MV-4-11 (cell line): ENCODE measurements at regions not wholly inside any gene's neighbourhood (a gene's known extent, or its start where the extent isn't known, plus 50 kb on each side); places are given as distances from the start of the nearest gene placed in this dataset.
A peak's percentile ranks its signal among the peaks of the same experiment; 100 is the strongest.

Source experiments
- DNase-seq: peaks from one replicate; lab custom pipeline; 2025; lab: John Stamatoyannopoulos, UW

- no peak for DNase-seq
These were observed 300.8 kb upstream of the STXBP5 start for GRCh38 chr6:146903451-146903850.

- DNase-seq: no peak
These were observed 299.6 kb upstream of the STXBP5 start for GRCh38 chr6:146904596-146904995.

- no peak for DNase-seq
These were observed 299.0 kb upstream of the STXBP5 start for GRCh38 chr6:146905181-146905704.

GRCh38 chr6:146908786-146909185 is 295.4 kb upstream of the STXBP5 start:
- no peak for DNase-seq

- no peak for DNase-seq
These were observed 294.8 kb upstream of the STXBP5 start for GRCh38 chr6:146909376-146909775.

- DNase-seq: no peak
These were observed 294.3 kb upstream of the STXBP5 start for GRCh38 chr6:146909886-146910285.

GRCh38 chr6:146910611-146911010 is 293.6 kb upstream of the STXBP5 start:
- no peak for DNase-seq

GRCh38 chr6:146911635-146912215 is 292.5 kb upstream of the STXBP5 start:
- no peak for DNase-seq

- no peak for DNase-seq
These were observed 291.2 kb upstream of the STXBP5 start for GRCh38 chr6:146912730-146913685.

- peak; percentile 54 for DNase-seq
These were observed 290.3 kb upstream of the STXBP5 start for GRCh38 chr6:146913842-146914488.

GRCh38 chr6:146914489-146915483 is 289.4 kb upstream of the STXBP5 start:
- DNase-seq: peak; percentile 86

GRCh38 chr6:146915671-146916127 is 288.5 kb upstream of the STXBP5 start:
- DNase-seq: peak; percentile 35

- DNase-seq: no peak
These were observed 287.7 kb upstream of the STXBP5 start for GRCh38 chr6:146916435-146917025.

- DNase-seq: no peak
These were observed 287.0 kb upstream of the STXBP5 start for GRCh38 chr6:146917182-146917581.

- DNase-seq: no peak
These were observed 286.2 kb upstream of the STXBP5 start for GRCh38 chr6:146917979-146918378.

- no peak for DNase-seq
These were observed 285.2 kb upstream of the STXBP5 start for GRCh38 chr6:146919017-146919416.

GRCh38 chr6:146923205-146923833 is 280.9 kb upstream of the STXBP5 start:
- no peak for DNase-seq

GRCh38 chr6:146925846-146926245 is 278.4 kb upstream of the STXBP5 start:
- no peak for DNase-seq

- no peak for DNase-seq
These were observed 275.7 kb upstream of the STXBP5 start for GRCh38 chr6:146928503-146928902.

GRCh38 chr6:146931214-146931613 is 273.0 kb upstream of the STXBP5 start:
- DNase-seq: no peak
